GM12801 (cell line): ENCODE measurements at regions not wholly inside any gene's neighbourhood (a gene's known extent, or its start where the extent isn't known, plus 50 kb on each side); places are given as distances from the start of the nearest gene placed in this dataset.

Experiments used
- TF ChIP-seq, protein P1 (sequence below): IDR thresholded peaks from one replicate; pipeline ENCODE4 v1.5.1; 2011; ENCODE audit warnings: control low read depth; ENCODE audit not compliant: insufficient read length; ENCODE audit errors: extremely low read depth

DNA sequence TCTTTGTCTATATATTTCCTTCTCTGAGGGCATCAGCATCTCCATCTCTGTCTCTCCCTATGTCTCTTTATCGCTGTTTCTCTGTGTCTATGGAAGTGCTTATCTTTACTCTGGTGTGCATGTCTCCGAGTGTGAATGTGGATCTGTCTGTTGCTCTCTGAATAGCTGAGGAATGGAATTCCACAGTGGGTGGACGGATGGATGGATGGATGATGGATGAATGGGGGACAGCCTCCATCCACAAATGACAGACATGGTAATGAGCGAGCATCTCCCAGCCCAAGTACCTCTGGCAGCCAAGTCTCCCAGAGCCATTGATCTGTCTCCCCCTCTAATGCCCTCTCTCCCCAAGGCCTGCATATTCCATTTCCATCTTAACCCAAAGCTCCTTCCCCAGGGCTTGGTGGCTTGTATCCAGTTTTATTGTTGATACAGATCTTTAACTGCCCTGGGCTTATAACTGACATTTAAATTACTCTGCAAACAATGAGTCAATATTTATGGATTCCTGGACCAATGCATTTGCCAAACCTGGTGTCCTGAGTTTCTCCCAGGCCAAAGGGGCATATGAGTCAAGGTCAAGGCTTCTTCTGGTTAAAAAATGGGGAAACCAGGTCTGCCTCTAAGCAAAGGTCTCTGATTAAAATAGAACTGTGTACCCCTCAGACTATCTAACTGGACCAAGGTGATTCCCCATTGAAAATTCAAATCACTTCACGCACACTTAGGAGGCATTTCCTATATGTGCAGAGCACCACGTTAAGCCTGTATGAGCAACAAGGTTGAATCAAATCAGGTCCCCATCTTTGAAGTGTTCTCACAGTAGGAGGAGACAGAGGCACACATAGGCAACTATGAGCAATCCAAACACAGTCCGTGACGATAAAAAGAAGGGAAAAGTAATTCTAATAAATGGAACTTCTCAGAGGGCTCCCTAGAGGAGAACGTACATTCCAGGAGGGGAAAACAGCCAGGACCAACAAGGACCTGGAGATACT is 109.9 kb downstream of the TLE3 start:
- TF ChIP-seq, protein P1, sequence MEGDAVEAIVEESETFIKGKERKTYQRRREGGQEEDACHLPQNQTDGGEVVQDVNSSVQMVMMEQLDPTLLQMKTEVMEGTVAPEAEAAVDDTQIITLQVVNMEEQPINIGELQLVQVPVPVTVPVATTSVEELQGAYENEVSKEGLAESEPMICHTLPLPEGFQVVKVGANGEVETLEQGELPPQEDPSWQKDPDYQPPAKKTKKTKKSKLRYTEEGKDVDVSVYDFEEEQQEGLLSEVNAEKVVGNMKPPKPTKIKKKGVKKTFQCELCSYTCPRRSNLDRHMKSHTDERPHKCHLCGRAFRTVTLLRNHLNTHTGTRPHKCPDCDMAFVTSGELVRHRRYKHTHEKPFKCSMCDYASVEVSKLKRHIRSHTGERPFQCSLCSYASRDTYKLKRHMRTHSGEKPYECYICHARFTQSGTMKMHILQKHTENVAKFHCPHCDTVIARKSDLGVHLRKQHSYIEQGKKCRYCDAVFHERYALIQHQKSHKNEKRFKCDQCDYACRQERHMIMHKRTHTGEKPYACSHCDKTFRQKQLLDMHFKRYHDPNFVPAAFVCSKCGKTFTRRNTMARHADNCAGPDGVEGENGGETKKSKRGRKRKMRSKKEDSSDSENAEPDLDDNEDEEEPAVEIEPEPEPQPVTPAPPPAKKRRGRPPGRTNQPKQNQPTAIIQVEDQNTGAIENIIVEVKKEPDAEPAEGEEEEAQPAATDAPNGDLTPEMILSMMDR: no peak

DNA sequence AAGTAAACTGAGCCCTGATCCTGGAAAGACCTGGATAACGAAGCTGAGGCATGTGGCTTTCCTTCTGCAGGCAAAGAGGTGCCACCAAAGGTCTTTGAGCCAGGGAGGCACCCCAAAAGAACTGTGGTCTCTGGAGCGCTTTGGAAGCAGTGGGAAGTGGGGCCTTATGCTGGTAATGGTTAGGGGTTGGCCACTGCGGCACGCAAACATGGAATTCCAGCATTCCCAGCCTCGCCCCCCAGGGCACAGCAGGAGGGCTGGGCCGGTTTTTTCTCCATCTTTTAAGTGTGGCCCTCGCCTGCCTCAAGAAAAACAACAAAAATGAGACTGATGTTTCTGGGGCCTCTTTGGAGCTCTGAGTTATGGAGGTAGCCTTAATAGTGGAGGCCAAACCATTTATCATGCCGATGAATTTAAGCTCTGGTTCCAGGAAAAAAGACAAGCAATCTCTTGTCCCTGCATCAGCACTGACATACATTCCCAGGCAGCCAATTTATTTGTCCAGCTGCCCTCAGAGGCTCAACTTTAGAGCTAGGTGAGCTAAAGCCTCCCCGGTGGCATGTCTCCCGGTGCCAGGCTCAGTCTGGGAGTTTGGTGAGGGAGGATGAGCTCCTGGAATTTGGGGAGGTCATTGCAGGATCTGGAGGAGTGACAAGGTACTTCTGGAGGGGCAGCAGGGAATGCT is 109.0 kb downstream of the TLE3 start:
- TF ChIP-seq, protein P1: no peak

DNA sequence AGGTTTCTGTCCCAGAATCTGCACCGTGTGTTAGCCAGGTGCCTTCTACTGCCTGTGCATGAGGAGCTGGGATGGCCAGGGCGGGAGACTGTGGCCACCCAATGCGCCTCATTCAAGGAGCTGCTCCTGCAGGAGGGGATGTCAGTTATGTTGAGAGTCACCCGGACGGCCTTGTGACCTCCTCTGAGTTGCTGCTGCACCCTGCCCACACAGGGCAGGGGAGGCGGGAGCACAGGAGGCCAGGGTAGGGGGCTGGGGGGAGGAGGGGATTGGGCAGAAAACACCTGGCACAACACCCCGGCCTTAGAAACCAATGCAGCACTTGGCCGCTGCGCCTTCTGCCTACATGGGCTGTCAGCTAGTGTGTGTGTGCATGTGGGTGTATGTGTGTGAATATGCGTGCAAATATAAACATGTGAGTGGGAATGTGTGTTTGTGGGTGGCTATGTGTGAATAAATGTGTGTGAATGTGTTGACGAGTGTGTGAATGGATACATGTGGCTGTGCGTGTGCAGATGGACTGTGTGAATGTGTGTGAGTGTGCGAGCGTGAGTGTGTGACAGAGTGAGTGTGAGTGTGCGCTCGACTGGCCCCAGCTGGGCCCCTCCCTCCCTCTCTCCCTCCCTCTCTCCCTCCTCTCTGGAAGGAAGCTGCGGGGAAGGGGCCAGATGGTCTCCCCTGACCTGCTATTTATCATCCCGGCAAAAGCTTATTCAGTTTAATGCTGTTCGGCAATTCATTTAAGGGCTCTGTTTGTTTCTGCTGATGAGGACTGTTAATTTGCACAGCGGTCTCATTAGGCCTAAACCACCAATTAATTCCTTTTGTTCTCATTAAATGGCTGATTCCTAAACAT is 106.9 kb downstream of the TLE3 start:
- TF ChIP-seq, protein P1: no peak

DNA sequence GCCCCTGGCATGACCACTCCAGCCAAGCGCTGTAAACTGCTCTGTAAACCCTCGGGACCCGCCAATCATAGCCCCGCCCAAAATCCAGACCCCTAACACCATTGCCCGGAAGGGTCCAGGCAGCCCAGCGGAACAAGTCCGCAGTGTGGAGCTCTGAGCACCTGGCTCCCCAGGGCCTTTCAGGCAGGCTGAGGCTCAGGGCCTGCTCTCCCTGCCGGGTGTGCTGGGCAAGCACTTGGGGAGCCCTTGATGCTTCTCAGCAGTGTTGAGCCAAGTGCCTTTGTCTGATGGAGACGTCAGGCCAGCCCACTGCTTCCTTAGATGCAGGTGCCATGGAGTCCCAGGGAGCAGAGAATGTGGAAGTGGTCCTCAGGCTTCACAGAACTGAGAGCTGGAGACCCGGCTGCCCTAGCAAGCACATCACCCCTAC is 106.2 kb downstream of the TLE3 start:
- TF ChIP-seq, protein P1: no peak

DNA sequence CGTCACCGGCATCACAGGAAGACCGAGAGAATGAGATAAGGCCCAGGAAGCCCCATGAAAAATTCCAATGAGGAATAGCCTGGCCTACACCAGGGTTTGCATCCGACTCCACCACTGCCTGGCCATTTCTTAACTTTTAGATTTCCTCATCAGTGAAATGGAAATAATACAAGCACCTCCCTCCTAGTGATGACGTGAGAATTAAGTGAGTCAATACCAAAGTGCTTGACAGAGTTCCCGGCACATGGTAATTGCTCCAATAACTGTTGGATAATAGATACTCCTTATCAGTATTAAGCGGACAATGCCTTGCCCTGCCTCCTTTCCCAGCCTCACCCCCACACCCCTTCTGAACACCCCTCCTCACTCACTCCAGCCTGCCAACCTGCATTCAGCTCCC is 105.4 kb downstream of the TLE3 start:
- TF ChIP-seq, protein P1: no peak

DNA sequence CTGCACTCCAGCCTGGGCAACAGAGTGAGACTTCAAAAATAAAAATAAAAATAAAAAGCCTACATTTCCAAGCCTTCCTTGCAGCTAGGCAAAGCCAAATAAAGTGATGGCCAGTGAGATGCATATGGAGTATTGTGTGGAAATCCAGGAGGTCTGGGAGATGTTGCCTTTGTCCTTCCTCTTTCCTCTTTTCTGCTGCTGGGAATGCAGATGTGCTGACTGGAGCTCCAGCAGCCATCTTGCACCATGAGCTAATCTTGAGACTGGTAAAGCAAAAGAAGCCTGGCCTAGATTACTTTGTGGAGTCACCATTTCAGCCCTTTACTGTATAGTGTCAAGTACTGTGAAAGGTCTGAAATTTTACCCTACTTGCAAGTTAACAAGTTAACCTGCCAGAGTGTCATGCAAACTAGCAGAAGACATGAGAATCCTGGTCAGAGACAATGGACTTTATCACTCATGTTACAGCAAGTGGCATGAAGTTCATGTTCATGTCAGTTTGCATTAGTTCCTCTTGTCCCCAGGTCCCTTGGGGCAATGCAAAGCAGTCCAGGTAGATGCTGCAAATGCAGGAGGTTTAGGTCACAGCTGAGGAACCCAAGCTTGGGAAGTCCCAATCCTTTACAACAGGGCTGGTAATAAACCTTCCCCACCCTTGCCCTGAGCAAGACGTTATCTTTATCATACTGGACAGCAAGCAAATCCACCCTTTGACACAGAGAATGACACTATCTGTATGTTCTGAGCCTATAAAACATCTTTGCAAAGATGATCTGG is 103.1 kb downstream of the TLE3 start:
- TF ChIP-seq, protein P1: no peak
